ENCODE measurements at regions not wholly inside any gene's neighbourhood (a gene's known extent, or its start where the extent isn't known, plus 50 kb on each side); places are given as distances from the start of the nearest gene placed in this dataset.

DNA sequence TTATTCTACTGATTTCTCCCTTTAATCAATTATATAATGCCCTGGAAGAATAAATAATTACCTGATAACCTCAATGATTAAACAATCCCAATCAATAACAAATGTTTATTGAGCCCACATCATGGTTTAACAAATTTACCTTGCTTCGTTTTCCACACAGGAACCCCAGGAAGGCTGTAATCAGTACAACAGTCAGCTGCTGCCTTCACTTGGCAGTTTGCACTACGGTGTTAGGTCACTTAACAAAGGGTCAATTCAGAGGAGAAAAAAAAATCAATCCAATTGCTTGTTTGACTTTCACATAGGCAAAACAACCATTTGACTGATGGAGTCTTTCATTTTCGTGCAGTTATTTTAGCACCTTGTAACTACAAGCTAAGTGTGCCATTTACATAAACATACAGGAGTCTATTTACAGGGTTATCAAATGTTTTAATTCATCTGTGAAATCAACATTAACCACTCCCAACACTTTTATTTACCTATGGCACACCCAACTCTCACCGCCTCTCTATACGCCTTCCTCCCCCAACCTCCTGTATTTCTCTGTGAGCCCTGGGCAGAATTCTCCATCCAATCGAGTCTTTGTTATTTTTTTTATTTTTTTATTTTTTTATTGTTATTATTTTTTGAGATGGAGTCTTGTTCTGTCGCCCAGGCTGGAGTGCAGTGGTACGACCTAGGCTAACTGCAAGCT, 140.4 kb upstream of the TAB2 start:
- TF ChIP-seq, protein P1, sequence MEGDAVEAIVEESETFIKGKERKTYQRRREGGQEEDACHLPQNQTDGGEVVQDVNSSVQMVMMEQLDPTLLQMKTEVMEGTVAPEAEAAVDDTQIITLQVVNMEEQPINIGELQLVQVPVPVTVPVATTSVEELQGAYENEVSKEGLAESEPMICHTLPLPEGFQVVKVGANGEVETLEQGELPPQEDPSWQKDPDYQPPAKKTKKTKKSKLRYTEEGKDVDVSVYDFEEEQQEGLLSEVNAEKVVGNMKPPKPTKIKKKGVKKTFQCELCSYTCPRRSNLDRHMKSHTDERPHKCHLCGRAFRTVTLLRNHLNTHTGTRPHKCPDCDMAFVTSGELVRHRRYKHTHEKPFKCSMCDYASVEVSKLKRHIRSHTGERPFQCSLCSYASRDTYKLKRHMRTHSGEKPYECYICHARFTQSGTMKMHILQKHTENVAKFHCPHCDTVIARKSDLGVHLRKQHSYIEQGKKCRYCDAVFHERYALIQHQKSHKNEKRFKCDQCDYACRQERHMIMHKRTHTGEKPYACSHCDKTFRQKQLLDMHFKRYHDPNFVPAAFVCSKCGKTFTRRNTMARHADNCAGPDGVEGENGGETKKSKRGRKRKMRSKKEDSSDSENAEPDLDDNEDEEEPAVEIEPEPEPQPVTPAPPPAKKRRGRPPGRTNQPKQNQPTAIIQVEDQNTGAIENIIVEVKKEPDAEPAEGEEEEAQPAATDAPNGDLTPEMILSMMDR (IDR thresholded peaks at IDR 0.05), result no peak
- TF ChIP-seq POLR2A (IDR thresholded peaks at IDR 0.05), result no peak

Measured in sigmoid colon (tissue), 3 donors.